EL (cell line): ENCODE measurements at regions not wholly inside any gene's neighbourhood (a gene's known extent, or its start where the extent isn't known, plus 50 kb on each side); places are given as distances from the start of the nearest gene placed in this dataset.
A peak's percentile ranks its signal among the peaks of the same experiment; 100 is the strongest.

Experiments used
- DNase-seq: peaks from one replicate; pipeline ENCODE4 v3.0.0-alpha.2; 2016

DNA sequence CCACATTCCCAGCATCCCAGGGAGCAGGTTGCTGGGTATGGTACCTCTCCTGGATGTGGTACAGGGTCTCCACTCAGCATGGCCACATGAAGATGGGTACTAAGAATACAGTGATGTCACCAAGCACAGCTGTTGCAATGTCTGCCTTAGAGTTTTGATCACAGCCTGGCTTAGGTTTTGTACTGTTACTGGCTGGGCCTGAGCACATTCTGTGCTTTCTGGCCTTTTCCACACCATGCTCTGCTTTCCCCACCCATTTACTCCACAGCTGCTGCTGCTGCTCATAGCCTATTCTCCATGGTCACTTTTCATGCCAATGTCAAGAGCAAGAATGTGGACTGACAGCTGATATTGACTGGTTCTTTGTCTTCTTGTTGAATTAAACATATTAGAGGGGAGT, 481.9 kb downstream of the ARHGEF28 start:
- DNase-seq = no peak

DNA sequence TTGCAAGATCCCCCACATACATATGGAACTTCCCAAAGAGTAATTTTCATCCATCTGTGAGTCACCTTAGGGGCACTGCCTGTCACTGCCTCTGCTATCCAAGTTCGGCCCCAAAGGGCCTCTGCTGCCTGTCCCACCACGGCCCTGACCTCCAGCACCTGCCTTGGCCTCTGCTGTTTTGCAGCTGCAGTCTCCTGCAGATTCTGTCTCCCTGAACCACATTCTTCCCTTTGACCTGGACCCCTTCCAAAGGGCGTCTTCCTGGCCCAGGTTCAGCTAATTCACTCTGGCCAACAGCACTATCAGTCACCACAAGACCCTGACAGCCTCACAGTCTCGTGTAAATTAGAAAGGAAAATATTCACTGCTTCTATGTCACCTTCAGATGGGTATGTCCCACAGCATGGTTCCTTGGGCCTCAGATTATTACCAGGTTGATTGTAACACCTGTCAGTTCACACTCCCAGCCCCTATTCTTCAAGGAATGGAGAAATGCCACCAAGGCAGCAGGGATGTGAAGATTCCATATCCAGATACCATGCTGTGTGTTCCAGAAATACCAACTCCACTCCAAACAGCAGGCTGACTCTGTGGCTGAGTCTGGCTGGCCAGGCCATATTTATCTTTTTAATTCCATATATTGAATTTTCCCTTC, 479.3 kb downstream of the ARHGEF28 start:
- DNase-seq = no peak

DNA sequence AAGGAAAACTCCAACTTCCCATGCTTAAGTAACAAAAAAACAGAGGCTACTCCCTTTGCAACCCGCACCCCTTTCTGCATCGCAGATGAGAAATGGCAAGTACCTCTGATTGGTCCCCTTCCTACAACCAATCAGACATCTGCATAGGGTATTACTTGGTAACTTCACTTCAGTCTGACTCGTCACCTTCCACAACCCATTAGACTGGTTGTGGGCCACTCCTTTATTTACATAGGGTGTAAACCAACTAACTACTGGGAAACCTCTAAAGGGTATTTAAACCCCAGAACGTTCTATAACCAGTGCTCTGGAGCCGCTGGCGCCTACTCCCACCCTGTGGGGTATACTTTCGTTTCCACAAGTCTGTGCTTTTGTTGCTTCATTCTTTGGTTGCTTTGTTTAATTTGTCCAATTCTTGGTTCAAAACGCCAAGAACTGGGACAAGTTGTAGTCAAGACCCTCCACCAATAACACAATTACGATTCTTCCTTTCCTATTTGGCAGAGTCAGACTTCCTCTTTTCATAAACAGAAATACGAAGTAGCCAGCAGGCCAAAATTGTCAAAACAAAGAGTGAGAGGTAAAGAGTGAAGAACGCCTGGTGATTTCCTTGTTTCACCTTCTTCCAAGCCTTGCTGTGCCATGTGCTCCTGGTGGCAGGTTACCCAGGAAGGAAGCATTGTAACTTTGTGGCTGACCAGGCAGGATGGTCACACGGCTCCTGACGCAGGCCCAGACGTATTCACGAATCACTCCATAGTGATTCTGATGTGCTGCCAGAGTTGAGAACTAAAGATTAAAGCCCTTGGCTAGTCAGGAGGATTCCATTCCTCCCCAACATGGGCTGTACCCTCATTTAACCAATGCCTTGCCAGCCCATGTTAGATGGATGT, 477.4 kb downstream of the ARHGEF28 start:
- no peak for DNase-seq

DNA sequence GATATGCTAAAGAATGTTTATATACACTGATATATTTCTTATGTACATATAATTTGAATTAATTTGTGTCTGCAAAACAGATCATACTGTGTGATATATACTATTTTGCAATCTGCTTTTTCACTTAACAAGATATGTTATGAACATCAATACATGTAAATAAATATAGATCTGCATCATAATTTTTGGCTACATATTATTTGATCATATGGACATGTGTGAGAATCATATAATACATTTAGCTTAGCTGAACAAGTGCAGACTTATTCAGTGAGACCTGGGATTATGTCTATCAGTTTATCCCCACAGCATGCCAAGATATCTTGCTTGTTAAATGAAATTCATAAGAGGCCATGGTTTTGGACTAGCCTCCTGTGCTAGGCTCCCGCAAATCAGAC, 474.3 kb downstream of the ARHGEF28 start:
- DNase-seq = no peak

DNA sequence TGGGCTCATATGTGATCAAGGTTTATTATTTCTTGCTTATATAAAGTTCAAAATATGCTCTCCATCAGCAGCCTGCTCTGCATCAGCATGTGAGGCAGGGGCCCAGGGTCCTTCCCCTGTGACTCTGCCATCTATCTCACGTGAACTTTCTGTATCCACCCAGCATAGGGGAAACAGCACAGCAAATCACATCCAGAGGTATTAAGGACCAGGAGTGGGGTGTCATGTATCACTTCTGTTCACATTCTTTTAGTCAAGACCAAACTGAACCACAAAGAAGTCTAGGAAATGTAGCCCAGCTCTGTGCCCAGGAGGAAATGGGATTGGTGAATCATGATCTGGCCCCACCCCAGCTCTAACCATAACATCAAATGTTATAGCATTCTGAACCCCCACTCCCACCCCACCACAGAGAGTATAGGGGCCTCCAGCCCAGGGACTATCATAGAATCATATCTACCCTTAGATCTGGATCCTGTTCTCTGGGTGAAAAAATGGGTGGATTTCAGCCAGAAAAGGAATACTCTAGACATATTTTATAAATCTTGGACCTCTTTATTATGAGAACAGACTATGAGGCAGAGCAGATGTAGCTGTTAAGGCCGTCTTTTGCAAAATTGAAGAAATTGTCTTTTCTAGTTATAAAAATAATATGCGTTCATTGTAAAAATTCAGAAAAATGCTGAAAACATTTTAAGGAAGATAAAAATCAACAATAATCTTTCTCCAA, 473.7 kb downstream of the ARHGEF28 start:
- no peak for DNase-seq

DNA sequence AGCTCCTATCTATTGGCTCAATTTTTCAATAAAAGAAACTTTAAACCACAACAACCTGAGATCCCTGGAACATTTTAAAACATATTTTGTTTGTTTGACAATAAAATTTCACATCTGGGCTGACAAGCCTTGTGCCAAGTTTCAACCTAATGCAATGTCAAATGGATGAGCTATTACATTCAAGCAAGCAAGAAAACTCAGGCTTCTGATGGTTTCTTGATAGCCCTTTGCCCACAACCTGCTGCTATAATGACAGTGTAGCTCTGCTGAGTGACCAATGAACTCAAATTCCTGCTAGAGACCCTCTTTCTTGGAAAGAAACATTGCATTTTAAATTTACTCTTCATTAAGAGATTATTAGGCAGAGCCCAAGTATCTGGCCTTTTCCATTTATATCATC, 472.9 kb downstream of the ARHGEF28 start:
- no peak for DNase-seq

DNA sequence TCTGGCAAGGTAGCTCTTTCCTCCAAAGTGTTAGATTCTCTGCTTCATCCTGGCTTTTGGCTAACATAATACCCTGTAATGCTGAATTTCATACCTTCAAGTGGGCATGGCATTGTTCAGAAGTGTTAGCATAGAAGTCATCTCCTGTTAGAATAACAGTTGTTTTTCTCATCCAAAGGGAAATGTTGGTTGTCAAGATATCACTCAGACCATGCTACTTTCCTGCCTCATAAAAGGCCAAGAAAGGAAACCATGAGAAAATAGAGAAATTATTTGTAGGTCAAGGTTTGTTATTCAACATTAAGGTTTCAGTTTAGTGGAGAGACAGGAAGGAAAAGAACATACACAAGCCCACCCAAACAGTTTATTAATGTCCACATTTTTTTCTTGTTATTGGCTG, 472.5 kb downstream of the ARHGEF28 start:
- DNase-seq = no peak

DNA sequence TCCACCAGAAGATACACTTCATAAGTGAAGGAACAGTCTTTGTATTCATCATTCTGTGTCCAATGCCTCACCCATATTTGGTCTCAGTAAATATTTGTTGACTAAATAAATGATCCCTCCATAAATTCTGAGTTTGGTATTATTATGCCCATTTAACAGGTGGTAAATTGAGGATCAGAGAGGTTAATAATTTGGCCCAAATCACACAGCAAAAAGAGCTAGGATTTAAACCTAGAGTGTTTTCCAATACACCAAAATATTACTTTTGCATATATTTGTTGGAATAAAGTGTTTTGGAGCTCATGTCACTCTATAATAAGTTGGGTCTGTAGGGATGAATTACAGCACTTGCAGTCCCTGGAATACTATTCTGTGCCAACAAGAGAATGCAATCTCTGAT, 470.3 kb downstream of the ARHGEF28 start:
- no peak for DNase-seq

DNA sequence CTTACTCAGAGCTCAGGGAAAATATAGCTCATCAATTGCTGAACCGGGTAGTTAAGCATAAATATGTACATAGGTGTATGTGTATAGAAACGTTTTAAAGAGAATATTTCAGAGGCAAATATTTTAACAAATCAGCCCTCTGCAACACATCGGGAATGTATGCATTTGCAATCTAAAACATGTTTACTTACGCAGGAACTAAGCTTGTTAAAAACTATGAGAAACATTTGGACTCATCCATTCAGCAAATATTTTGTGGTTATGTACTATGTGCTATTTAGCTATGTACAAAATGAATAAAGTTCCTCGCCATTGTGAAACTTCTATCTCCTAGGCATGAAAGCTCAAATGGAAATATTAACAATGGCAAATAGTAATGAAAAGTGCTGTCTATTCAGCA, 469.9 kb downstream of the ARHGEF28 start:
- peak; percentile 23 for DNase-seq

DNA sequence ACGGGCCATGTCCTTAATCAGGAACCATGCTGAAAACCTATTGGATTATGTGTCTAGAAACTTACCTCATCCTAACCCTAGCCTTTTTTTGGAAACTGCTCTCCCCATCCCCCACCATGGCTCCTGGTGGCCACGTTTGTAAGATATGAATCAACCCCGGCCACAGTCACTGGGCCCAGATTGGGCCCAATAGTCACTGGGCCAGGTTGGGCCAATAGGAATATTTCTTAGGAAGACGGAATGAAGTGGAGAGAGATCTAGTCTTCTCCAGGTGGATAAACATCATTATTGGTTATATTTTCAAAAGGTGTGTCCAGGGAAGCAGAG, 468.7 kb downstream of the ARHGEF28 start:
- DNase-seq = no peak

DNA sequence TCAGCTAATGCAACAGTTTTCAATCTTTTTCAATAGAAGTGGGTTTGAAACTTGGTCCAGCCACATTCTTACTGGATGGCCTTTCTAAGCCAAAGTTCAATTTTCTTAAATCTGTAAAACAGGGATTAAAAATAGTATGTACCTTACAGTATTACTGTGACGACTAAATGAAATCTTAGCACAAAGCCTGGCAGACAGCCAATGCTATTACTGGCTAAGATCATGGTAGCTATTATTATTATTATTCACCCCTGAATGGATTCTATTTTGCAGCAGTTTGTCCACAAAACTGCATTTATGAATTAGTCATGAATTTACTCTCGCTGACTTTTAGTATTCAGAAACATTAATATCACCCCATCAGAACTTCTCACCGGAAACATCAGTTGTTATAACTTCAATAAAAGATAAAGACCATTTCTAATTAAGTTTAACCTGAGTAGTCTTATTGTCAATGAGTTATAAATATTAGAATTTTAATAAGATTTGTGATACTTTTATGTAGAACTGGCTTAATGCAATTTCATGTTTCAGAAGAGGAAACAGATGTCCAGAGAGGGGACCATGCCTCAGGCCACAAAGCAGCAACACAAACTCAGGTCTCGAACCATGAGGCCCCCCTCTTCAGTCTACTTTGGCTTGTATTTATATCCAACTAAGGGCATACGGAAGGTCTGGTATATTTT, 468.2 kb downstream of the ARHGEF28 start:
- DNase-seq = no peak

DNA sequence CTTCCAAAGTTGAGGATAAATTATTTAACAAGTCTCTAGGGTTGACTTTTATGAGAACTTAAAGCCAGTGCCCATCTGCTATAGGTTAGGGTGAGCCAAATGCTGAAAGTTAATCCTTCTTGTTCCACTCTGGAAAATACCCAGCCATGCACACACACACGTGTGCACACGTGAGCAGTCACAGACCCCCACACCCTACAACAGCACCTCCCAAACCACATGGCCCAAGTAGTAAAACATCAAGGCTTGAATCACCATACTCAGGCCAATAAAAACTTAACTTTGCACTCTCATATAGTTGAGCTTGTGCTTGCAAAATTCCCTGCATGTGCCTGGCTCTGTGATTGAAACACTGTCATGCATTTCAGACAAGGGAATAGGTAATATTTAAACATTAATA, 467.6 kb downstream of the ARHGEF28 start:
- no peak for DNase-seq

DNA sequence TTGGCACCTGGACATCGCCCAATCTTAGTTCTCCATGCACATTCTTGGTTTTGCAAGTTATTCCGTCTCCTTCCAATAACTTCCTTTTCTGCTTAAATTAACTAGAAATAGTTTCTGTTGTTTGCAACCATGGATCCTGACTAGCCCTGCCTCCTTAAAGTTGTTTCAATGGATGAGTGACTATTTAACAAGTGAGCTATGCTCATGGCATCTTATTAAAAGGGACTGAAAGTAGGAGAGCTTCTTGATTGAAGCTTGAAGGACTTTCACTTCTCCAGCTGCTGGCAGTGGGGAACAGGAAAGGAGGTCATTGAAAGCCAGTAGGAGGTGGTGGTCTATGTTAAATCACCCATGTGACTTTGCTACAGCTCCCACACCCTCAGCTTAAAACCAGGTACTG, 466.8 kb downstream of the ARHGEF28 start:
- DNase-seq = no peak

DNA sequence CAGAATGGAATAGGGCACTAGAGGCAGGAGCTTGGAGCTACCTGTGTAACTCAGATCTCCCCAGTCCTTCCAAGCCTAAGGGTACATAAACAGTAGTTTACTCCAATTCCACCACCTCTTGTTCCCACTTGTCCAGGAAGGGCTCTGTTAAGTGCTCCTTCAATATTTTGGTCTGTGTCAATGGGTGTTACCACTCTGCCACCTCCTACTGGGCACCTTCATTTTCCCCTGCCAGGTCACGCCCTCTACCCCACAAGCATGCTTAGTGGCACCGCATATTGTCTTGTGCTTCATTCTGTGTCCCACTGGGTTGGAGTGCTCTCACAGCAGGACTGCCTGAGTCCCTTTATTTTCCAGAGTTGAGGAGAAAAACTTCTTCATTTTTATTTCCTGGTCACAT, 459.8 kb downstream of the ARHGEF28 start:
- DNase-seq = no peak

DNA sequence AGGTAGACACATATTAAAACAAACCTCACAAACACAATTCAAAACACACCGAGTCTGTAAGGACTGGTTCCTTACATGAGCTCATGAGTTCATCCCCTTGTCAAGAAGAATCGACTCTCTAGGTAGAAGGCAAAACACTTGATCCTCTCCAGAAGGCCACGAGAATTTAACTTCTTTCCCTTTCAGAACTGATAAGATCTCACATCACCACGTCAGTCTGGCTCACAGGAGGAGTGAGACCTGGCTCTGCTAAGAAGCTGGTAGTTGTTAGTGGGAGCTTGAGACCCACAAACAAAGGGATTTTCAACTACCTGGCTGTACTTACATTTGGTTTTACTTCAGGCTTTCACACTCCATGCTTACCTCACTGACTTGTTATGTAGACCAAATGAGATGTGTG, 459.2 kb downstream of the ARHGEF28 start:
- no peak for DNase-seq

DNA sequence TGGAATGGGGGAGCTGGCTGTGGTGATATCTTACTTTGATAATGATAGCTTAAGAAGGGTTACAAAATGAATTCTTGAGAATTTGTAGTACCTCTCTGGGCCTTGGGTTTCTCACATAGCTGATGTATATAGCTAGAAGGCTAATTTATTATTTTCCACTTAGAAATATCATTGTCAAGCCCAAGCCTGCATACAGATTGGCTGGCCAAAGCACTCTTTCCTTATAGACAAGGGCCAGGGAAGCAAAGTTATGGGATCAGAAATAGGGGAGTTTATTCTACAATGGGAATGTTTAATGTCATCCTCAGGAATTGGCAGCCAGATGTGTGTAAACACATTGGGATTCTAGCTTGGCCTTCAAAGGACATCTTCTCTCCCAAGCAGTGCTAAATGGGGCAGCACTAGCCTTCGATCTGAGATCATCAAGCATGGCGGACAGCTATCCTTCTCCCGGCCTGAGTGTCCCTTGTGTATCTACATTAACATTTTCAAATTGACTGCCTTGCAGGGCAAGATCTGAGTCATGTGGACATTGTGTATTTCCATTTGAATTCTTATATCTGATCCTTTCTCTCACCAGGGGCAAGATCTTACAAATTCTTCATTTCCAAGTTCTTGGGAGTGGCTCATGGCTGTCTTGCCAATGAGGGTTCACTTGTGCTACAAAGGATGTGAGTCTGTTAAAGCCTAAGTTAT, 457.2 kb downstream of the ARHGEF28 start:
- no peak for DNase-seq

DNA sequence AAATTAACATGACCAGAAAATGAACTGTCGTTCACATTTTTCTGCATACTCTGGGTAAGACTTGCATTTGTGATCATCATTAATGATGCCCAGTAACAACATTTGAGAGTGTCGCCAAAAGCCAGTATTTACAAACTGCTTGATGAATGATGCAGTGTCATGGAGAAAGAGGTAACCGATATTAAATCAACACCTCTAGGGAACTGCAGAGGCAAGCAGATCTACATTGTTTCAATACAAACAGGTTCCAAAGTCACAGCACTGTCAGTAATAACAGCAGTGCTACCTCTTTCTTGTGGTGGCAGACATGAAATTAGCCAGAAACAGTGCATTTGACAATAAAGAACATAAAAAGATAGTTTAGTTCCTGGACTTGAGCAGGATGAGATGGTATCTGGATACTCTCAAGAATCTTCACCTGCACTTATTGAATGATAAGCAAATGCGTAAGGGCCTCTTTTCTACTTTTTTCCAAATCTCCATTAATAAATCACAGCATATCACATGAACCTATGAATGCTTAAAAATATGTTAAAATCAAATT, 456.6 kb downstream of the ARHGEF28 start:
- no peak for DNase-seq

DNA sequence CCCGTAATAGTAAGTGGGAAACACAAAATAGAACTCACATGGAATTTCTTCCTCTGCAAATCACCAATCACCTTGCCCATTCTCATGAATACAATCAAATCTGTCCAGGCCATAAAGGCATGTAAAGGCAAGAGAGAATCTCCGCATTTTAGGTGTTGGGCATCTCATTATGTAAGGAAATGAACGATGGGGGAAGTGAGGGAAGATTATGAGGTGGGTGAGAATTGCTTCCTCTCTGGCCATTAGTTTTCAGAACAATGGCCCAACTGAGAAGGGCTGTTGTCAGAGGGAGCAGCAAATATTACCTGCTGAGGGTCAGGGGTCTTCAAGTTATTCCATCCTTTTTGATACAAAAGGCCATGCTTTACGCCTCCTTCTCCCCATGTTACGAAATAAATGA, 455.1 kb downstream of the ARHGEF28 start:
- DNase-seq = no peak

DNA sequence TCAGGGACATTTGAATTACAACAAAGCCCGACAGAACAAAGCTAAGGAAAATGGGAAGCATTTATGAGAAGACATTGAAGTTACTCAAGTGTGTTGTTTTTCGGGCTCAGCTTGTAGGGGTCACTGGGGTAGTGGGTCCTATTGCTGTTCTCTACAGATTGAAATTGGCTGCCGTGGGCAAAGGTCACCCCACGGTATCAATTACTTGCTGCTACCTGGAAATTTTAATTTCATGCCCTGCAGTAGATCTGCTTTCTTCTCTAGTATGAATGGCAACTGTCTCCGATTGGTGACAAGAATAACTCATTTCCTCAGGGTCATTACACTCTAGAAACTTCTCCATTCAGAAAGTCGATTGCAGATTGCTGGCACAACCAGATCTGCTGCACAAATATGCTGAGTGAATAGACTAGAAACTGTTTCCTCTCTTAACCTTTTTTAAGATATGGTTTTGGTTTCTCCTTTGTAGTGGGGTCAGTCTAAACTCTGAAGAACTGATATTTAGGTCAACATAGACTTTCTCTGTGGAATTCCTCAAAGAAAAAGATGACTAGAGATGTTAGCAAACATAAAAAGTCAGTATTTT, 454.1 kb downstream of the ARHGEF28 start:
- DNase-seq = no peak

DNA sequence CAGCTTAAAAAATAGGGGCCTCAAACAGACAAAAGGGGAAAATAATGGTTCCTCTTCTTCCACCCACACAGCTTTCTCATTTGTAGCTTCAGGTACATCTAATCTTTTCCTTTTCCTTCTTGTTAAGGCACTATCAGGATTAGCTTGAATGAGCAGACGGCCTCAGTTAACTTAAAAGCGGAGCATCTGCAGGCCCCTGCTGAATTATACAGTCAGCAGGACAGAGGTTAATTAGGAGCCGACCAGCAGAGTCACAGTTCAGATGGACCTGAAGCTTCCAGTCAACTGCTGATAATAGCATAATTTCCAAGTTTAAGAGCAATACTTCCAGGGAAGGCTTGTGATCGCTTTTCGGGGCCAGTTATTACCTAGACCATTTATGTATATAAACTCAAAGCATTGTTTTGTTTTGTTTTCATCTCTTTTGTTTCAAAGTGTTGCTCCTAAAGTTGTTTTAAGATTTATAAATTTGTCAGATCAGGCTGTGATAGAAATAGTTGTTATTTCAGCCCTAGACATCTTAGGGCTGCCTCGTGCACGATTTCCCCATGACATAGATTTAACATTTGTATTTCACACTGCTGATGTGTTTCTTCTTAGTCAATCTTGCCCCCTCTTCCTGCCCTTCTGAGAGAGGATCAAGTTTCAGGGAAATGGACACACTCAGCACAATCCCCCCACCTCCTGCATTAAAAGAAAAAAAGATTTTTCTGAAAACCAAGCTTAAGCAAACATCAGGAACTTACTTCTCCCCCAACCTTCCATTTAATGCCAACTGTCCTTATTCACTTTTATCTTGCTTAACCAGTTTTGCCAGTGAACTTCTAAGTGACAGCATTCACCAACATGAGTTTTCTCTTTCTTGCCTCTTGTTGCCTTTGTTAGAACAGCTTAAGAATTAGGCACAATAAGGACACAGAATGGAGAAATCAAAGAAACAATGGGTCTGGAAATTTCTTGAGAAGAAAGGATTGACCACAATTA, 449.8 kb downstream of the ARHGEF28 start:
- no peak for DNase-seq

DNA sequence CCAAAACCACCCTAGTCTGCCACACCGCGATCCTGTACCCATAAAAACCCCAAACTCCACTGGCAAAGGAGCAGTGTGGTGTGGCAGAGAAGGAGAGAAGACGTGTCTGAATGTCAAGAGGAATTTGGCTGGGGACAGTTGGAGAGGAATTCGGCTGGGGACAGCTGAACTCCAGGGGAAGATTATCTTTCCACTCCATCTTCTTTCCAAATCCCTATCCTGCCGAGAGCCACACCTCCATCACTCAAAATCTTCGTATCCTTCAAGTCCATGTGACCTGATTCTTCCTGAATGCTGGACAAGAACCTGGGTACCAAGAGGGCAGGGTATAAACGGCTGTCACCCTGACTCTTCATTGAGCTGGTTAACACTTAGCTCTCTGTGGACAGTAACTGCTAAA, 448.1 kb downstream of the ARHGEF28 start:
- DNase-seq = no peak
